ENCODE measurements at regions not wholly inside any gene's neighbourhood (a gene's known extent, or its start where the extent isn't known, plus 50 kb on each side); places are given as distances from the start of the nearest gene placed in this dataset.

- Histone ChIP-seq H3K36me3 (no peaks in the 10 kb centered on the region), H3K9me3 (no peaks in the 10 kb centered on the region), H3K4me3 (no peak overlapping the region), H3K4me1 (no peaks in the 10 kb centered on the region), H3K27me3 (no peaks in the 10 kb centered on the region), H3K27ac (no peak overlapping the region)
- intact Hi-C loops (cut with DNase I; ENCODE audit: low total_unique reads): no loop called here
- DNase-seq (ENCODE audit: low spot score in 2 of 2): no peak
- TF ChIP-seq POLR2AphosphoS5 (IDR thresholded peaks at IDR 0.05) (no peak), POLR2A (IDR thresholded peaks at IDR 0.05) (no peak)
- TF ChIP-seq, protein P1, sequence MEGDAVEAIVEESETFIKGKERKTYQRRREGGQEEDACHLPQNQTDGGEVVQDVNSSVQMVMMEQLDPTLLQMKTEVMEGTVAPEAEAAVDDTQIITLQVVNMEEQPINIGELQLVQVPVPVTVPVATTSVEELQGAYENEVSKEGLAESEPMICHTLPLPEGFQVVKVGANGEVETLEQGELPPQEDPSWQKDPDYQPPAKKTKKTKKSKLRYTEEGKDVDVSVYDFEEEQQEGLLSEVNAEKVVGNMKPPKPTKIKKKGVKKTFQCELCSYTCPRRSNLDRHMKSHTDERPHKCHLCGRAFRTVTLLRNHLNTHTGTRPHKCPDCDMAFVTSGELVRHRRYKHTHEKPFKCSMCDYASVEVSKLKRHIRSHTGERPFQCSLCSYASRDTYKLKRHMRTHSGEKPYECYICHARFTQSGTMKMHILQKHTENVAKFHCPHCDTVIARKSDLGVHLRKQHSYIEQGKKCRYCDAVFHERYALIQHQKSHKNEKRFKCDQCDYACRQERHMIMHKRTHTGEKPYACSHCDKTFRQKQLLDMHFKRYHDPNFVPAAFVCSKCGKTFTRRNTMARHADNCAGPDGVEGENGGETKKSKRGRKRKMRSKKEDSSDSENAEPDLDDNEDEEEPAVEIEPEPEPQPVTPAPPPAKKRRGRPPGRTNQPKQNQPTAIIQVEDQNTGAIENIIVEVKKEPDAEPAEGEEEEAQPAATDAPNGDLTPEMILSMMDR (IDR thresholded peaks at IDR 0.05): no peak
Measured at GRCh38 chr1:79815115-79815514, 808.6 kb upstream of the ADGRL4 start.

DNA sequence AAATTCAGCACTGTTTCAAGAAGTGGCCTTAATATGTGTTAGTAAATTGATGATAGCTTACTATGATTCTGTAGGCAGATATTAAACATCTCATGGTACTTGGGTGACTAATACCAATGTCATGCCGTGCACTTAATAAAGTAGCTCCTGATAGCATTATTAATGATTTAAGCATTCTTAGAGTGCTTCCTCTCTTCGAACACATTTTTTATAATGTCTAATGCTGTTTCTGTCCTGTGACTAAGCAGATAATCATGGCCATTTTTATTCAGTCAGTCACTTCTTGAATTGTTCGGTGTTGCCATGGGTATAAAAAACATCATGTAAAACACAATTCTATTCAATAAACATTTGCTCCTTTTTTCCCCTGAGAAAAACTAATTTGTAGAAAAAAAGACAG lies 804.6 kb upstream of the ADGRL4 start:
- no peaks in the 10 kb centered on the region for H3K27me3 ChIP-seq
- no peak overlapping the region for H3K27ac ChIP-seq
- no peak for DNase-seq (ENCODE audit: low spot score in 2 of 2)
- TF ChIP-seq POLR2A (IDR thresholded peaks at IDR 0.05): no peak
- no peaks in the 10 kb centered on the region for H3K4me1 ChIP-seq
- no peaks in the 10 kb centered on the region for H3K36me3 ChIP-seq
- H3K4me3 ChIP-seq: no peak overlapping the region
- H3K9me3 ChIP-seq: peaks cover 0 to 5% of the 10 kb centered on the region in 2 donors
- intact Hi-C loops (cut with DNase I; ENCODE audit: low total_unique reads): no loop called here

DNA sequence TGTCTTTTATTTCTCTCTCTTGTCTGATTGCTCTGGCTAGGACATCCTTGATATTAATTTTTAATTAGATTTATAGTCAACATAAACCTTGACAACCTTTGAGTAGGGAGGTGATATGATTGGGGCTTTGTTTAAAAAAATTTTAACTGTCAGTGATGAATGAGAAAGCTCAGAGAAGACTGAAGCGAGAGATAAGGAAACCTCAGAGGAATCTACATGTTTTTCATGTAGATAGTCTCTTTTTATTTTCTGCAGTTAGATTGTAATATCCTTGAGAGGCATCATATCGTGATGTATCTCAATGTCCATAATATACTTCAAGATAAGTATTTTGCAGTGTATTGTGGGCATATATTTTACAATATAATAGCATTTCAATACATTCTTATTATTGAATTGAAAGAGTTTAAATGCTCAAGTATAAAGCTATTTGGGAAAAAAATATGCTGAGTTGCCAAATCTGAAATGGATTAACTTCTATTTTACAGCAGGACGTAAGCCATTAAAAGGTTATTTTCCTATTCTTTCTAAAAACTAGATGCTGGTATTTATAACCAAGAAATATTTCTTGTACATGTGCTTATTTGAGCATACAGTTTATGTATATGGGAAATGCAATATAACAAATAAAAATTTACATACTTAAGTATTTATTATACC lies 802.4 kb upstream of the ADGRL4 start:
- H3K36me3 ChIP-seq: no peaks in the 10 kb centered on the region
- no peaks in the 10 kb centered on the region for H3K27me3 ChIP-seq
- TF ChIP-seq, protein P1 (IDR thresholded peaks at IDR 0.05): no peak
- TF ChIP-seq POLR2A (IDR thresholded peaks at IDR 0.05) (no peak), POLR2AphosphoS5 (IDR thresholded peaks at IDR 0.05) (no peak)
- intact Hi-C loops (cut with DNase I; ENCODE audit: low total_unique reads): no loop called here
- H3K4me1 ChIP-seq: no peaks in the 10 kb centered on the region
- peaks cover 0 to 5% of the 10 kb centered on the region in 2 donors for H3K9me3 ChIP-seq
- no peak overlapping the region for H3K4me3 ChIP-seq
- no peak overlapping the region for H3K27ac ChIP-seq
- DNase-seq (ENCODE audit: low spot score in 2 of 2): no peak

DNA sequence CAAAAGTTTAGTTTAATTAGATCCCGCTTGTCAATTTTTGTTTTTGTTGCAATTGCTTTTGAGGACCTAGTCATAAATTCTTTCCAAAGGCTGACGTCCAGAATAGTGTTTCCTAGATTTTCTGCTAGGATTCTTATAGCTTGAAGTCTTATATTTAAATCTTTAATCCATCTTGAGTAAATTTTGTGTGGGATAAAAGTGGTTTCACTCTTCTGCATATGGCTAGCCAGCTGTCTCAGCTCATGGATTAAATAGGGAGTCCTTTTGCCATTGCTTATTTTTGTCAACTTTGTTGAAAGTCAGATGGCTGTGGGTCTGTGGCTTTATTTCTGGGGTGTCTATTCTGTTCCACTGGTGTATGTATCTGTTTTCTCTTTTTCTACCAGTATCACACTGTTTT lies 801.3 kb upstream of the ADGRL4 start:
- H3K36me3 ChIP-seq: no peaks in the 10 kb centered on the region
- no peak overlapping the region for H3K4me3 ChIP-seq
- TF ChIP-seq POLR2AphosphoS5 (IDR thresholded peaks at IDR 0.05): no peak
- no peak for TF ChIP-seq POLR2A (IDR thresholded peaks at IDR 0.05)
- TF ChIP-seq, protein P1 (IDR thresholded peaks at IDR 0.05): no peak
- DNase-seq (ENCODE audit: low spot score in 2 of 2): no peak
- H3K9me3 ChIP-seq: peaks cover 0 to 5% of the 10 kb centered on the region in 2 donors
- no peaks in the 10 kb centered on the region for H3K4me1 ChIP-seq
- intact Hi-C loops (cut with DNase I; ENCODE audit: low total_unique reads): no loop called here
- no peak overlapping the region for H3K27ac ChIP-seq
- no peaks in the 10 kb centered on the region for H3K27me3 ChIP-seq

GRCh38 chr1:79797487-79797886 lies 791.0 kb upstream of the ADGRL4 start:
- Histone ChIP-seq H3K27me3 (no peaks in the 10 kb centered on the region), H3K27ac (no peak overlapping the region), H3K9me3 (peaks cover 0 to 8% of the 10 kb centered on the region in 2 donors), H3K36me3 (no peaks in the 10 kb centered on the region), H3K4me3 (no peak overlapping the region), H3K4me1 (no peaks in the 10 kb centered on the region)
- DNase-seq (ENCODE audit: low spot score in 2 of 2): no peak
- intact Hi-C loops (cut with DNase I; ENCODE audit: low total_unique reads): no loop called here
- TF ChIP-seq POLR2AphosphoS5 (IDR thresholded peaks at IDR 0.05) (no peak), POLR2A (IDR thresholded peaks at IDR 0.05) (no peak)
- TF ChIP-seq, protein P1 (IDR thresholded peaks at IDR 0.05): no peak

Measured in breast epithelium (tissue), 4 donors.